Sigmoid colon (tissue), 6 donors: ENCODE measurements at regions not wholly inside any gene's neighbourhood (a gene's known extent, or its start where the extent isn't known, plus 50 kb on each side); places are given as distances from the start of the nearest gene placed in this dataset.

Experiments used
- DNase-seq: peaks from one replicate; pipeline ENCODE4 v3.0.0-alpha.2; 2019
- H3K27ac ChIP-seq, 4 donors: fragments of 200-600 bp; sonication (generic); one replicate each; pipeline ENCODE4 v1.5.1; 2016 to 2019; ENCODE audit warnings: mild to moderate bottlenecking in 1 of 4
- H3K27me3 ChIP-seq, 3 donors: fragments of 200-600 bp; sonication (generic); one replicate each; pipeline ENCODE4 v1.5.1; 2019; ENCODE audit warnings: mild to moderate bottlenecking in 1 of 3
- H3K36me3 ChIP-seq, 4 donors: fragments of 200-600 bp; sonication (generic); one replicate each; pipeline ENCODE4 v1.5.1; 2016 to 2019
- H3K4me1 ChIP-seq, 4 donors: fragments of 200-600 bp; sonication (generic); one replicate each; pipeline ENCODE4 v1.5.1; 2017 to 2019
- H3K4me3 ChIP-seq, 4 donors: fragments of 200-600 bp; sonication (generic); one replicate each; pipeline ENCODE4 v1.5.1; 2017 to 2019; ENCODE audit warnings: mild to moderate bottlenecking in 2 of 4, moderate library complexity in 1 of 4
- H3K9me3 ChIP-seq, 4 donors: fragments of 200-600 bp in 3 of 4; sonication (generic) in 3 of 4; one replicate each; pipeline versions ENCODE4 v1.5.1 to v1.6.1; 2013 to 2019
- CTCF ChIP-seq, 4 experiments: fragments of 450-650 bp in 3 of 4; fragments of 200-600 bp in 1 of 4; IDR thresholded peaks; one replicate each; pipeline ENCODE4 v1.5.1; 2016 to 2019; ENCODE audit warnings: antibody characterized with exemption in 4 of 4, mild to moderate bottlenecking in 3 of 4, moderate library complexity in 2 of 4
- EP300 ChIP-seq, 4 donors: sonication (generic); formaldehyde crosslinking; IDR thresholded peaks; one replicate each; pipeline ENCODE4 v1.6.1; 2017; ENCODE audit warnings: antibody characterized with exemption in 4 of 4
- POLR2A ChIP-seq, 2 donors: fragments of 450-650 bp; IDR thresholded peaks; one replicate each; pipeline ENCODE4 v1.6.1; 2016; ENCODE audit warnings: antibody characterized with exemption in 2 of 2, mild to moderate bottlenecking in 2 of 2, moderate library complexity in 2 of 2
- POLR2AphosphoS5 ChIP-seq, 4 donors: sonication (generic); formaldehyde crosslinking; IDR thresholded peaks; one replicate each; pipeline ENCODE4 v1.6.1; 2017; ENCODE audit warnings: antibody characterized with exemption in 4 of 4
- WGBS, 2 donors: extraction: QIAGEN DNeasy Blood & Tissue Kit; methylation state at CpG; one replicate each; pipeline ENCODE4 v1.1.7; 2013; 5-methylcytosine and 5-hydroxymethylcytosine counted together
- intact Hi-C: fragments of 100-400 bp; cut with DNase I; formaldehyde crosslinking; loops from one replicate; pipeline ENCODE4 v1.15.1; 2023
- donor health status: healthy with polysubstance abuse.
- donor health status: healthy.

- H3K4me3 ChIP-seq, result no peak overlapping the region
- 81 to 88% methylated on average over 1 of the region's 1 CpG for WGBS, 2 donors
- no peak overlapping the region for H3K27ac ChIP-seq
- no peaks in the 10 kb centered on the region for H3K9me3 ChIP-seq
- no peaks in the 10 kb centered on the region for H3K36me3 ChIP-seq
- no peak for DNase-seq
- H3K4me1 ChIP-seq, result no peaks in the 10 kb centered on the region
- TF ChIP-seq CTCF (IDR thresholded peaks at IDR 0.05) (no peak), EP300 (IDR thresholded peaks at IDR 0.05) (no peak), POLR2A (IDR thresholded peaks at IDR 0.05) (no peak), POLR2AphosphoS5 (IDR thresholded peaks at IDR 0.05) (no peak)
- H3K27me3 ChIP-seq, result no peaks in the 10 kb centered on the region
- intact Hi-C loops, result no loop called here
Observed at GRCh38 chr1:220385158-220385557, 112.9 kb upstream of the RAB3GAP2 start.

DNA sequence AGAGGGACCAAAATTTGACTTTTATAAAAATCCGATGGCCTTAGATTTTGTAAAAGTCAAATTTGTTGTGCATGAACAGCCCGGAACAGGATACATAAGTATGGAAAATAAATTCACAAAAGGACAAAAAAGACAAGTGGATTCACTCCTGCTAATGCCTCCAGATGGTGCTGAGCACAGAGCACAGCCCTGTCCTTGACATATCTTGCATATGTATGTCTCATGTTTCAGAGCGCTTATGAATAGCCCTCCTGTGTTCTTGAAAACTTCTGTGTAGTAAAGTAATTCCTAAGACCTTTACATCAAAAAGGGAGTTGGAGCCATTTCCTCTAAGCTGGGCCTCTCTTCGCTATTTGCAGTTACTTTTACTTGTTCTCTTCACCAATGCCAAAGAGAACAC is 110.7 kb upstream of the RAB3GAP2 start:
- intact Hi-C loops, result no loop called here

DNA sequence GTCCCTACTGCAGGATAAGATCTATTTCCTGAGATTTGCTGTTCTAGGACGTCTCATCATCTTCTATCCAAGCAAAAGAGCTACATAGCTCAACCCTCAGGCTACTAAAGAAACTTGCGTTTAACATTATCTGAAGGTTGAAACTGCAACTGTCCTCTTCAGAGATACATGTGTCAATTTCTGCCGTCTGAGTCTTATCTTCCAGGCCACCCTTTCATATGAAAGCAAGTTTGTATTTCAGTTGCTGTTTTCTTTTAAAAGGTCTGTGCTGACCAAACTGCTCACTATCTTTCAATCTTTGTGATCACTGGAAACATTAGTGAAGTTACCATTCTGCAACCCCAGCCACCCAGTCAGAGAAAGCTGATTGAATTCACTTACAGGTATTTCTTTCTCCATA is 108.6 kb upstream of the RAB3GAP2 start:
- 81 to 92% methylated on average over 3 of the region's 3 CpGs for WGBS, 2 donors
- Histone ChIP-seq H3K27me3 (no peaks in the 10 kb centered on the region), H3K4me1 (no peaks in the 10 kb centered on the region), H3K9me3 (no peaks in the 10 kb centered on the region), H3K36me3 (no peaks in the 10 kb centered on the region), H3K27ac (no peak overlapping the region), H3K4me3 (no peak overlapping the region)
- intact Hi-C loops, result no loop called here
- DNase-seq, result no peak
- TF ChIP-seq EP300 (IDR thresholded peaks at IDR 0.05) (no peak), POLR2A (IDR thresholded peaks at IDR 0.05) (no peak)

More for the DNA sequence above, 110.7 kb upstream of the RAB3GAP2 start:
- no peak overlapping the region for H3K4me3 ChIP-seq
- no peaks in the 10 kb centered on the region for H3K9me3 ChIP-seq
- H3K4me1 ChIP-seq, result no peaks in the 10 kb centered on the region
- no peak for TF ChIP-seq CTCF (IDR thresholded peaks at IDR 0.05)
- TF ChIP-seq EP300 (IDR thresholded peaks at IDR 0.05), result no peak
- TF ChIP-seq POLR2A (IDR thresholded peaks at IDR 0.05), result no peak
- no peak for TF ChIP-seq POLR2AphosphoS5 (IDR thresholded peaks at IDR 0.05)
- H3K27ac ChIP-seq, result no peak overlapping the region
- H3K36me3 ChIP-seq, result no peaks in the 10 kb centered on the region
- H3K27me3 ChIP-seq, result no peaks in the 10 kb centered on the region
- WGBS, 2 donors, result 70 to 85% methylated on average over 4 of the region's 4 CpGs
- DNase-seq, result no peak

GRCh38 chr1:220378571-220379302 is 106.5 kb upstream of the RAB3GAP2 start:
- 19 to 60% methylated on average over 11 of the region's 11 CpGs for WGBS, 2 donors
- H3K36me3 ChIP-seq, result no peaks in the 10 kb centered on the region
- H3K27me3 ChIP-seq, result no peaks in the 10 kb centered on the region
- no peaks in the 10 kb centered on the region for H3K4me1 ChIP-seq
- no peak overlapping the region for H3K27ac ChIP-seq
- H3K4me3 ChIP-seq, result no peak overlapping the region
- no peak for DNase-seq
- intact Hi-C loops, result no loop called here
- H3K9me3 ChIP-seq, result no peaks in the 10 kb centered on the region
- no peak for TF ChIP-seq POLR2A (IDR thresholded peaks at IDR 0.05)
- no peak for TF ChIP-seq EP300 (IDR thresholded peaks at IDR 0.05)

- Histone ChIP-seq H3K27ac (no peak overlapping the region), H3K9me3 (no peaks in the 10 kb centered on the region), H3K4me3 (no peak overlapping the region), H3K36me3 (no peaks in the 10 kb centered on the region), H3K27me3 (no peaks in the 10 kb centered on the region), H3K4me1 (no peaks in the 10 kb centered on the region)
- TF ChIP-seq CTCF (IDR thresholded peaks at IDR 0.05) (no peak), POLR2A (IDR thresholded peaks at IDR 0.05) (no peak), EP300 (IDR thresholded peaks at IDR 0.05) (no peak), POLR2AphosphoS5 (IDR thresholded peaks at IDR 0.05) (no peak)
- 83 to 87% methylated on average over 3 of the region's 3 CpGs for WGBS, 2 donors
- intact Hi-C loops, result no loop called here
- DNase-seq, result no peak
Observed at GRCh38 chr1:220375715-220376114, 103.5 kb upstream of the RAB3GAP2 start.

DNA sequence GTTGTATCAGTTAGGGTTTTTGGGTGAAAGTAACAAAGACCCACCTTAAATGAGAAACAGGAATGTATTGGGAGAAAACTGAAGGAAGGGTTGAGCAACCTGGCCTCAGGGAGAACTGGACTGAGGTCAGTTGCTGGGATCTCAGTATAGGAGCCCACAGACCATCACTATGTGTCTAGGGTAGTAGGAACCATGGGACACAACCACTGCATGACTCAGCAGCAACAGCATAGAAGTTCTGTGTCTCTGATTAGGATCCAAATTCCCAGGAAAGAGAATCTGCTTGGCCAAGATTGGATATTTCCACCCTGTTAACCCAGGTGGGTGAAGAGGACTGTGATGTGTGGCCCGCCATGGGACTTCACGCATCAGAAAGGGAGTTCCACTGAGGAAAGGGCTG is 102.2 kb upstream of the RAB3GAP2 start:
- WGBS, 2 donors, result 92 to 95% methylated on average over 2 of the region's 2 CpGs
- DNase-seq, result no peak

More for the DNA sequence above, 102.2 kb upstream of the RAB3GAP2 start:
- Histone ChIP-seq H3K4me3 (no peak overlapping the region), H3K27me3 (no peaks in the 10 kb centered on the region), H3K4me1 (no peaks in the 10 kb centered on the region), H3K36me3 (no peaks in the 10 kb centered on the region), H3K9me3 (no peaks in the 10 kb centered on the region), H3K27ac (no peak overlapping the region)
- intact Hi-C loops, result no loop called here
- TF ChIP-seq EP300 (IDR thresholded peaks at IDR 0.05), result no peak
- TF ChIP-seq CTCF (IDR thresholded peaks at IDR 0.05), result no peak
- no peak for TF ChIP-seq POLR2AphosphoS5 (IDR thresholded peaks at IDR 0.05)
- TF ChIP-seq POLR2A (IDR thresholded peaks at IDR 0.05), result no peak
